Epithelial cell of prostate (primary cell): ENCODE measurements at regions not wholly inside any gene's neighbourhood (a gene's known extent, or its start where the extent isn't known, plus 50 kb on each side); places are given as distances from the start of the nearest gene placed in this dataset.

Source experiments
- DNase-seq: peaks from one replicate; pipeline ENCODE4 v3.0.0-alpha.2; 2011; ENCODE audit warnings: low read depth, low spot score
- H3K27ac ChIP-seq: fragments of 450-650 bp; 2 replicates; pipeline ENCODE4 v1.5.1; 2017; ENCODE audit warnings: mild to moderate bottlenecking

GRCh38 chr5:38642189-38642911 is 85.9 kb upstream of the LIFR start:
- no peak overlapping the region for H3K27ac ChIP-seq
- DNase-seq = no peak

DNA sequence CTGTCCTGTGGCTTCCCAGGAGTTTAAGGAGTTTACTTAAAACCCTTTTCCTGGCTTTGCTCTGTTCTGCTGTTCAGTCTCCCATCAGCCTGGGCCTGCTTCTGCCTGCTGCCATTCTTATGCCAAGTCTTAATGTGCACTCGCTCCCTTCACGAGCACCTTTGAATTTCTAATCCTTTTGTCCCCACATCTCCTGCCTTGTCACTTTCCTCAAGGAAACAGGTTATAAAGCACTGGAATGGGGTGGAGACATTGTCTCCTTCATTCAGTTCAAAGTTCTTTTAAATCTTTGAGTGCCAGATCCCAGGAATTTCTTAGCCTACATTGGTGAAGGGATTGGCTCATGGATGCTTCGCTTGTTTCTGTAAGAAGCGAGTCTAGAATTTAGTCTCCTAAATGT is 87.2 kb upstream of the LIFR start:
- DNase-seq = no peak
- H3K27ac ChIP-seq = no peak overlapping the region

DNA sequence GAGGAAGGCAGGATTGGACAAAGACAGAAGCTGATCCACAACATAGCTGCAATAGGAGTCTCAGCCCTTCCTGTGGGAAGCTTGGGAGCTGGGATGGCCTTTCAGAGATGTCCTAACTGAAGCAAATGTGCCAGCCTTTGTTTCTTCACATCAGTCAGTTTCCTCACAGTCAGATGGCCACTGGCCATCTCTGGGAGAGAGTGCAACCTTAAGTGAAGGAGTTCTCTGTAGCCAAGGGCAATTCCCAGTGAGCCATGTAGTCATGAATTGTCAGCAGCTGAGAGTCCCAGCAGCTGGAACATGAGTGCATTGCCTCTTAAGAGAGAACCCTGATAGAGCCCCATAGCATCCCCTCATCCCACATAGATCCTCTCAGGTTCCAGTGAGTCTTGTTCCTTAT is 89.1 kb upstream of the LIFR start:
- DNase-seq = no peak
- no peak overlapping the region for H3K27ac ChIP-seq

DNA sequence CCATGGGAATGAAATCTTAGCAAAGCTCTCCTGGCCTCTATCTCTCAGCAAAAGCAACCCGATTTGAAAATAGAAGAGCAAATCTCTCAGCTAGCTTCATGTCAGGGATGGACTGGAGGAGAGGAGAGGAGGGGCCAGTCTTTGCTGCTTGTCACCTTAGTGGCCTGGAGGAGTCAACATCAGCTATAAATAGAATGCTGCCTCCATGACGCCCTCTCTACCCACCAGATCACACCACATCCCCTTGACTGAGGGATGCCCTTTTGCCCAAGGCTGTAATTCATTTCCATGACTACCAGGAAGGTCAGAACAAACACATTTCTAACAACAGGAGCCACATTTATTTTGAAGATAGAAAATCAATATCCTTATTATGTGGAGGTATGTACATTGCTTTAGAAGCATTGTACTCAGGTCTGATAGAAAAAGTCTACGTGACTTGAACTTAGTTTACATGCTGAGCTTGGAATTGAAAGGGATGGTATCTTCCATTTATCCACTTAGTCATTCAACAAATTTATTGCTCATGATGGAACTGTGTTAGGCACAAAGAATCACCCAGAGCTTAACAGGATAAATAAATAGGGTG is 92.4 kb upstream of the LIFR start:
- no peak overlapping the region for H3K27ac ChIP-seq
- no peak for DNase-seq

- H3K27ac ChIP-seq = no peak overlapping the region
- DNase-seq = no peak
These were observed 94.1 kb upstream of the LIFR start for GRCh38 chr5:38650540-38650939.

GRCh38 chr5:38650946-38651345 is 94.5 kb upstream of the LIFR start:
- H3K27ac ChIP-seq = no peak overlapping the region
- DNase-seq = no peak

DNA sequence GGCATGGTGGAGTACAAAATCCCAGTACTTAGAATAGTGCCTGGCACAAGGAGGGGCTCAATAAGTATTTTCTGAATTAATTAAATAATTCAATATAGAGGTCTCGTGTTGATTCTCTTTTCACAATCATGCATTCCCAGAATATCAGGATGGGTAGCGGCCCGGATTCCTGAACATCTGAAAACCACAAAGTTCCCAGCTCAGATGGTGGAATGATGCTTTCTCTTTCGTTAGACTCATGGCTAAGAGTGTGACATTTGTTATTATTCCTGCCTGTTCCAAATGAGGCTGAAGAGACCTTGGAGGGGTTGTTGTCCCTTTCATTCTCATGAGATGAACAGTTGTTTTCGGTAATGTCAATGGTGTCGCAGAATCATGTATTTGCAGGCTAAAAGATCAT is 95.4 kb upstream of the LIFR start:
- DNase-seq = no peak

GRCh38 chr5:38653389-38653788 is 96.9 kb upstream of the LIFR start:
- no peak for DNase-seq

More for the DNA sequence above, 95.4 kb upstream of the LIFR start:
- H3K27ac ChIP-seq = no peak overlapping the region

DNA sequence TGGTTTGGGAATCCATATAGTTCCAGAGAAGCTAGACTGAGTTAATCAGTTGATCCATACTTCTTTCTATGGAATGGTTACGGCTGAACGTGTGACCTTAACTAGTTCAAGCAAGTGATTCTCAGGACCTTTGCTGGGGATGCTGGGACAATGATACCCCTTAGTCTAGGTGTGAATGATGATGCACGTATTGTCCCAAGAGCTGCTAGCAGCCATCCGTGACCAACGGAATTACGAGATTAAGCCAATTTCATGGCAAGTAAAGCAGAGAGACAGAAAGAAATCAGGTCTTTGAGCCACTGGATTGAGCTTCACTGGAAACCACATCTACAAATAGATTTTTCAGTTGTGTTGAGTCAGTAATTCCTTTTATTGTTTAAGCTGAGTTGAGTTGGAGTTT is 99.2 kb upstream of the LIFR start:
- H3K27ac ChIP-seq = no peak overlapping the region

More at GRCh38 chr5:38653389-38653788, 96.9 kb upstream of the LIFR start:
- H3K27ac ChIP-seq = no peak overlapping the region

DNA sequence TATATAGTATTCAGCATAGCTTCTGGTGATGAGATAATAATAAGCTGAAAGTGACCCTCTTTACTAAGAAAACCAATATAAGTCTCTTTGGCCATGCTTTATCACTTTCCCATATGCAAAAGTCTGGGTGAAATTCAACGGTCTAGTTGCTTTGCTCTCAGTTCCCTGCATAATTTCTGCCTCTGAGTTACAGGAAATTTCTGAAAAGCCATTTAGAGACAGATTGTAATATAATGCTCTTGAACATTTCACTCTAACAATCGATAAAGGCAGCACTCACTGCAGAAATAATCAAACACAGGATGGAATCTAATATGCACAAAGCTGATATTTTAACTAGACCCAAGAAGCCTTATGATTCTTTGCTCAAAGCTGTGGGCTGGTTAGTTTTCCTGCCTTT is 100.1 kb upstream of the LIFR start:
- no peak overlapping the region for H3K27ac ChIP-seq
- DNase-seq = no peak

More for the DNA sequence above, 99.2 kb upstream of the LIFR start:
- DNase-seq = no peak

- H3K27ac ChIP-seq = no peak overlapping the region
- DNase-seq = no peak
These were observed 100.6 kb upstream of the LIFR start for GRCh38 chr5:38657020-38657419.

DNA sequence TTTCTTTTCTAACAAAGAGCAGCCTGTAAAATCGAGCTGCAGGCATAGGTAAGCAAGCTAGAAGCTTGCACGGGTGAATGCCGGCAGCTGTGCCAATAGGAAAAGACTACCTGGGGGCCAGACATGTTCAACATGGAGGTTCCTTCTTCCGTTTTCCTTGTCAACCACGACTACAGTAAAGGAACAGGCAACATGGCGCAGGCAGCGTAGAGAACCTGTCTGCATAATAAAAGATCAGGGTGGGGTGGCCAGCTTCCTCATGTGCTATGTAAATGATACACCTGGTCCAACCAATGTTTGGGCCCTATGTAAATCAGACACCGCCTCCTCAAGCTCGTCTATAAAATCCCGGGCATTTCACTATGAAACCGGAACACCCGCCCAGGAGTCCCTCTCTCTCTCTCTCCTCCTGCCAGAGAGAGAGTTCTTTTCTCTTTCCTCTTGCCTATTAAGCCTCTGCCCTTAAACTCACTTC is 103.8 kb upstream of the LIFR start:
- H3K27ac ChIP-seq = peak overlapping the region; percentile 30
- peak; percentile 83 for DNase-seq

GRCh38 chr5:38662090-38662489 is 105.6 kb upstream of the LIFR start:
- no peak for DNase-seq
- H3K27ac ChIP-seq = no peak overlapping the region

DNA sequence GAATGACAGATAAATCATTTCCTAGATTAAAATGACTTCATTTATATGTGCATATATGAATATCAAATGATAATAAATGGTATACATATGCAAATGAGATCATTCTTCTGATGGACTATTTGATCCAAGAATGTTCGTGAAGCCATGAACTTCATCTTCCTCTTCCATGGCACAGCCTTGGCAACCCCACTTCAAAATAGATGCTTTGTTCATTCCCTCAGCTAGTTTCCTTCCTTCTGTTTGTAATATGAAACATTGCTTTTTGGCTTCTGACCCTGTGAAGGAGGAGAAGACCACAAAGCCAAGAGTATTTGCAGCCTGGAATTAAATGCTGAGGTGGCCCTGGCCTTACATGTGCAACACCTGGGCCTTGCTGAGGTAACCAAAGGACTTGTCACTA is 106.8 kb upstream of the LIFR start:
- no peak for DNase-seq
- no peak overlapping the region for H3K27ac ChIP-seq

DNA sequence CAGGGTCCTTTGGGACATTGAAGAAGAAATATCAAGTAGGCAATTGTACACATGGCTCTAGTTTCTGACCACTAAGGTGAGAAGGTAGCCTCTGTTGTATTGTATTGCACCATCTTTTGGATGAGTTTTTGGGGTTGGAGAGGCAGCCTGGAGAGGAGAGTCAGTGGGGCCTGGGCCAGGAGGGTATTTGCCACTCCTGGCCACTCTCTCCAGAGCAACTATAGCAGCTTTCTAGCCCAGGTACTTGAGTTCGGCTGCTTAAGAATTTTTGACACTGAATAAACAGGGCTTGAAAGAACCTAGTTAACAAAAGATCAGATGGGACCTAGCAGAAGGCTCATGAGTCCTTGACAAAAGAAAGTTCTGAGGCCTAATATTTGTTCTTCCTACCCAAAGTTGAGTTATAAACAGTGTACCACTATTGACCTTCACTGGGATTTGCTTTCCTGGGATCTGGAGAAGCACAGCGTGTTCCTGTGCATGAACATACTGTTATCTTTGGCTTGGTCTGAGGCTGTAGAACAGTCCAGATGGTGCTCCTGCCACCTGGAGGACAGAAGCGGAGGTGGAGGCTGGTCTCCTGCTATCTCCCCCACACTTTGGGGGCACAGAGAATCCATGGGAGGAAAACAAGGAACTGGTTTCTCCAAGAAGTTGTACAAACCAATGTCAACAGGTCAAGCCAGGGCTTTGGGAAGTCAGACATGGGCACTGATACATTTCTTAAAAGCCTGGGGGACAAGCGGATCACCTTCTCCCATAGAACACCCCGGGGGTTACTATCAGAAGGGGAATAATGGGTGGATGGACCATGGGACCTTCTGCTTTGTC is 110.4 kb upstream of the LIFR start:
- DNase-seq = no peak
- no peak overlapping the region for H3K27ac ChIP-seq

DNA sequence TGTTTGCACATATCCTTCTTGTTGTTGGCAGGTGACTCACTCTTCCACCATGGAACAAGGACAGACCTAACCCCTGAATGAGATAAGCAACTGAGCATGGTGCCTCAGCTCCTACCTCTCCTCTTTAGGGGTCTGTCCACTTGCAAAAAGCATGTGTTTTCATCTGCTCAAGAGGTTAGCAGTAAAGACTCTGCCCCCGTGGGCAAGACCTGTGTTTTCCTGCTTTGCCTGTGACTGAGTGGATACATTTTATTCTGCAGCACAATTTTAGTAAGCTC is 111.0 kb upstream of the LIFR start:
- DNase-seq = no peak

GRCh38 chr5:38669361-38669880 is 113.0 kb upstream of the LIFR start:
- no peak overlapping the region for H3K27ac ChIP-seq
- no peak for DNase-seq

More for the DNA sequence above, 111.0 kb upstream of the LIFR start:
- no peak overlapping the region for H3K27ac ChIP-seq

- H3K27ac ChIP-seq = no peak overlapping the region
- no peak for DNase-seq
These were observed 113.6 kb upstream of the LIFR start for GRCh38 chr5:38670066-38670465.

- no peak overlapping the region for H3K27ac ChIP-seq
- no peak for DNase-seq
These were observed 114.4 kb upstream of the LIFR start for GRCh38 chr5:38670878-38671277.

DNA sequence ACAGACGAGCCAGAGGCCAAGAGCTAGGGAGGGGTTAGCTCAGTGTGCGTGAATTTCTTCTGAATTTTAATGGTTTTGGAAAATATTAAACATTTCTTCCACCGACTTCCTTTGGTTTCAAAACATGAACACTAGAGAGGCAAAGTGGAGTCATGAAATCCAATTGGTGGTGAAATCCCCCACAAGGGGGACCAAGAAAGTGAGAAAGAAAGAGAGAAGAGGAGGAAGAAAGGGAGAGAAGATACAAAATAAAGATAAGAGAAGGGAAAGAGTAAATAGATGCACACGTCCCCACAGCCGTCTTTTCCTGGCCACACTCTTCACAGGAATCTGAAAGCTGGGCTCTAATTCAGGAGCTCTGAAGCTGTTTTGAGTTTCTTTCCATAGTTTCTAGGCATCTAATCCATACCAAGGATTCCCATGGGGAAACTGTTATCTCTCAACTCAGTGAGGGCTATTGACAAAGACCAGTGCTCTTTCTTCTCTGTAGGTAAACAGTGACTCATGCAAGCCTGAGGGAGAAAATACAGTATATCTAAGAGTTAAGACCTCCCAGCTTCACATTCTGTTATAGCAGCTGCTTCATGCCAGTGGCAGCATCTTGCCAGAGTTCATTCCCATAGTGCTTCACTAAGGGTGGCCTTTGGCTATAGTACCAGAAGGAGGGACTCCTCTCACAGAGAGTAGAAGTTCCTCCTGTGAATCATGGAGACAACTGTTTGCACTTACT is 115.8 kb upstream of the LIFR start:
- DNase-seq = no peak

More for the DNA sequence above, 115.8 kb upstream of the LIFR start:
- no peak overlapping the region for H3K27ac ChIP-seq
